Smooth muscle cell (in vitro differentiated cells): ENCODE measurements at regions not wholly inside any gene's neighbourhood (a gene's known extent, or its start where the extent isn't known, plus 50 kb on each side); places are given as distances from the start of the nearest gene placed in this dataset.

ENCODE experiments used
- DNase-seq: peaks from one replicate; lab custom pipeline; 2025; ENCODE audit not compliant: unreplicated experiment; lab: John Stamatoyannopoulos, UW
- H2AFZ ChIP-seq: fragments of 200-600 bp; sonication (generic); 2 replicates; pipeline ENCODE4 v1.6.0; 2016; ENCODE audit warnings: antibody characterized with exemption, low read depth, mild to moderate bottlenecking
- H3F3A ChIP-seq: fragments of 200-600 bp; sonication (generic); 2 replicates; pipeline ENCODE4 v1.6.0; 2017; ENCODE audit warnings: antibody characterized with exemption, low read depth
- H3K27ac ChIP-seq: fragments of 200-600 bp; sonication (generic); 2 replicates; pipeline ENCODE4 v1.5.1; 2016; ENCODE audit warnings: low read depth, mild to moderate bottlenecking
- H3K27me3 ChIP-seq: fragments of 200-600 bp; sonication (generic); 2 replicates; pipeline ENCODE4 v1.6.1; 2016; ENCODE audit warnings: low read depth, mild to moderate bottlenecking
- H3K36me3 ChIP-seq: fragments of 200-600 bp; sonication (generic); 2 replicates; pipeline ENCODE4 v1.5.1; 2016; ENCODE audit warnings: low read depth
- H3K4me1 ChIP-seq: fragments of 200-600 bp; sonication (generic); 2 replicates; pipeline ENCODE4 v1.5.1; 2016; ENCODE audit warnings: low read depth
- H3K4me2 ChIP-seq: fragments of 200-600 bp; sonication (generic); 2 replicates; pipeline ENCODE4 v1.6.0; 2016; ENCODE audit warnings: mild to moderate bottlenecking
- H3K4me3 ChIP-seq: fragments of 200-600 bp; sonication (generic); 2 replicates; pipeline ENCODE4 v1.5.1; 2016; ENCODE audit warnings: mild to moderate bottlenecking
- H3K79me2 ChIP-seq: fragments of 200-600 bp; sonication (generic); 2 replicates; pipeline ENCODE4 v1.6.0; 2016; ENCODE audit warnings: low read depth, mild to moderate bottlenecking
- H3K9ac ChIP-seq: fragments of 200-600 bp; sonication (generic); 2 replicates; pipeline ENCODE4 v1.6.0; 2016; ENCODE audit warnings: low read depth
- H3K9me3 ChIP-seq: fragments of 200-600 bp; sonication (generic); replicated peaks from 2 replicates; pipeline ENCODE4 v1.5.1; 2016; ENCODE audit warnings: low read depth
- H4K20me1 ChIP-seq: fragments of 200-600 bp; sonication (generic); 2 replicates; pipeline ENCODE4 v1.6.0; 2016; ENCODE audit warnings: low read depth
- WGBS: methylation state at CpG from one replicate; pipeline ENCODE4 v1.1.7; 2016; ENCODE audit warnings: low lambda C conversion rate; 5-methylcytosine and 5-hydroxymethylcytosine counted together
- TF ChIP-seq, protein P1 (sequence below): fragments of 200-600 bp; sonication (generic); IDR thresholded peaks from 2 replicates; pipeline ENCODE4 v1.5.1; 2017; ENCODE audit warnings: borderline replicate concordance, mild to moderate bottlenecking, antibody characterized with exemption; ENCODE audit not compliant: insufficient read depth, poor library complexity, severe bottlenecking

DNA sequence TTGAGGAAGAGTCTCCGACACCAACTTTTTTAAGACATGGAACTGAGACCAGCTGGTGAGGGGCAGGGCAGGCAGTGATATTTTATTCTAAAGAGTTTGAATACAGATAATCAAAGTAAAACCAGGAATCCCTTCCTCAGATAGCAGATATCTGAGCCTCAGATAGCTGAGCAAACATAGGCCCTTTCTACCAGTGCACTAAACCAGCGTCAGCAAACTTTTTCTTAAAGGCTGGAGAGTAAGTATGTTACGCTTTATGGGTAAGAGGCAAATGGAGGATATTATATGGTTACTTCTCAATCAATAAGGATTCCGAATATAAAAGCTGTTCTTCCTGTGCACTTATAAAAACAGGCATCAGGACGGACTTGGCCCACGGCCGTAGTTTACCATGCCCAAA, 73.9 kb downstream of the WNT5A start:
- no peak for DNase-seq
- no peak overlapping the region for H3K27ac ChIP-seq
- TF ChIP-seq, protein P1, sequence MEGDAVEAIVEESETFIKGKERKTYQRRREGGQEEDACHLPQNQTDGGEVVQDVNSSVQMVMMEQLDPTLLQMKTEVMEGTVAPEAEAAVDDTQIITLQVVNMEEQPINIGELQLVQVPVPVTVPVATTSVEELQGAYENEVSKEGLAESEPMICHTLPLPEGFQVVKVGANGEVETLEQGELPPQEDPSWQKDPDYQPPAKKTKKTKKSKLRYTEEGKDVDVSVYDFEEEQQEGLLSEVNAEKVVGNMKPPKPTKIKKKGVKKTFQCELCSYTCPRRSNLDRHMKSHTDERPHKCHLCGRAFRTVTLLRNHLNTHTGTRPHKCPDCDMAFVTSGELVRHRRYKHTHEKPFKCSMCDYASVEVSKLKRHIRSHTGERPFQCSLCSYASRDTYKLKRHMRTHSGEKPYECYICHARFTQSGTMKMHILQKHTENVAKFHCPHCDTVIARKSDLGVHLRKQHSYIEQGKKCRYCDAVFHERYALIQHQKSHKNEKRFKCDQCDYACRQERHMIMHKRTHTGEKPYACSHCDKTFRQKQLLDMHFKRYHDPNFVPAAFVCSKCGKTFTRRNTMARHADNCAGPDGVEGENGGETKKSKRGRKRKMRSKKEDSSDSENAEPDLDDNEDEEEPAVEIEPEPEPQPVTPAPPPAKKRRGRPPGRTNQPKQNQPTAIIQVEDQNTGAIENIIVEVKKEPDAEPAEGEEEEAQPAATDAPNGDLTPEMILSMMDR: no peak
- H3K4me3 ChIP-seq: no peak overlapping the region
- no peaks in the 10 kb centered on the region for H3K4me1 ChIP-seq
- H2AFZ ChIP-seq: no peak overlapping the region
- no peak overlapping the region for H3K4me2 ChIP-seq
- H3K27me3 ChIP-seq: no peaks in the 10 kb centered on the region
- no peak overlapping the region for H3K9ac ChIP-seq
- H3K9me3 ChIP-seq: no peaks in the 10 kb centered on the region
- no peaks in the 10 kb centered on the region for H4K20me1 ChIP-seq
- peaks cover 2% of the 10 kb centered on the region for H3F3A ChIP-seq
- no peaks in the 10 kb centered on the region for H3K79me2 ChIP-seq
- 95% methylated on average over 7 of the region's 7 CpGs for WGBS
- no peaks in the 10 kb centered on the region for H3K36me3 ChIP-seq

DNA sequence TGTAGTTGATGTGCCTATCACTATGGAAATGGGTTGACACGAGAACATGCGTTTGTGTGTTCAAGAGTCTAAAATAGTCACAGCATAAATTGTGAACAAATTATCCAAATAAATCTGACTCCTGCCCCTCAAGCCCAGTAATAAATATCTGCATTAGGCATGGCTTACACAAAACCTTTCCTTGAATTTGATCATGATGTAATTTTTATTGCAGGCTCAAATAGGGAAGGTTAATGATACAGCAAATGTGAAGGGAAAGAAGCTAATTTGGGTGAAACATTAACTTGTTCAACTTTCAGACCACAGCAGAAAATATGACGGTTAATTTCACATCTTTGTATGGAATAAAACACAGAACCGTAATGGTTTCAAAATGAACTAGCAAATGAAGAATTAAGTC, 74.6 kb downstream of the WNT5A start:
- DNase-seq: no peak
- Histone ChIP-seq H3K36me3 (no peaks in the 10 kb centered on the region), H3K4me1 (no peaks in the 10 kb centered on the region), H3K27me3 (no peaks in the 10 kb centered on the region), H3K4me3 (no peak overlapping the region), H3F3A (peaks cover 2% of the 10 kb centered on the region), H4K20me1 (no peaks in the 10 kb centered on the region), H2AFZ (no peak overlapping the region), H3K9ac (no peak overlapping the region), H3K4me2 (no peak overlapping the region), H3K79me2 (no peaks in the 10 kb centered on the region), H3K27ac (no peak overlapping the region), H3K9me3 (no peaks in the 10 kb centered on the region)
- TF ChIP-seq, protein P1: no peak
- 98% methylated on average over 4 of the region's 4 CpGs for WGBS

DNA sequence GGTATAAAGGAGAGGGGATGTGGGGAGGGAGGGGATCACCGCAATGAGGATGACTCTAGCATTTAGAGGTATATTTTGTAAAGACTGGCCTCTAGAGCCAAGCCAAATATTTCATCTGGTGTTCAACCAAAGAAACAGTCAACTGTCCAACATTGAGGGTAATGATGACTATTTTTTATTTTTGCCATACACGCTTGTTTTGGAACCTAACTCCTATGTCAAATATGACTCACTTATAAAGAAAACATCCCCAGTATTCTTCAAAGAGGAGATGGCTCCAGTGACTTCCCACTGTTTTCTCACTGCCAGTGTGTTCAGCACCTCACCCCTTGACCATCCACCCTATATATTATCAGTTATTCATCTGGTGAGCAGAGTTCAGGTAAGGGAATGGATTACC, 77.3 kb downstream of the WNT5A start:
- no peak overlapping the region for H3K4me3 ChIP-seq
- H2AFZ ChIP-seq: no peak overlapping the region
- WGBS: 78% methylated on average over 2 of the region's 2 CpGs
- H3F3A ChIP-seq: peaks cover 2% of the 10 kb centered on the region
- H3K79me2 ChIP-seq: no peaks in the 10 kb centered on the region
- H4K20me1 ChIP-seq: no peaks in the 10 kb centered on the region
- no peak overlapping the region for H3K4me2 ChIP-seq
- no peaks in the 10 kb centered on the region for H3K27me3 ChIP-seq
- TF ChIP-seq, protein P1: no peak
- H3K27ac ChIP-seq: no peak overlapping the region
- no peak for DNase-seq
- H3K36me3 ChIP-seq: no peaks in the 10 kb centered on the region
- H3K9ac ChIP-seq: no peak overlapping the region
- no peaks in the 10 kb centered on the region for H3K9me3 ChIP-seq
- H3K4me1 ChIP-seq: no peaks in the 10 kb centered on the region

DNA sequence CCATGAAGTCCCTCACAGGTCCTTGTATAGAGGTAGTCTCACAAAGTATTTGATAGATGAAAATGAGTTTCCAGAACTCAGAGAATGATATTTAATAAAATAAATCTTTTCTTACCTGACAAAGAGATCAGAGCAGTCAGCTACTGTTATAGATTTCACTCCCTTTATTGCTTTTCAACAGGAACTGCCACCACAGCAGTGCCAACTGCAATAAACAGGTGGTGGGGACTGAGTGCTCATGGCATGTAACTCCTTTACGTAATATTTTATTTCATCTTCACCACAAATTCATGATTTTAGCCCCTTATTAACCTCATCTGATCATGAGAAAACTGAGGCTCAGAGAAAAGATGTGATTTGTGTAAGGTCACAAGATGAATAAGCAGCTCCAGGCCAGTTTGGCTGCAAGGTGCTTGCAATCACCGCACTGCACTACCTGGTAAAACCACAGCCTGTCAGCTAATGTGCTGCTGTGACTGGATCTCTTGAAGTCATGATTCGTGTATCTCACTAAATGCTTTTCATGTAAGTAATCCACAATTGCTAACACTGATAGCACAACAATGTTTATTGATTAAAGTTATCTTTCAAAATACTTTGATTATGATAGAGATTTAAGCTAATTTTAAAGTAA, 78.8 kb downstream of the WNT5A start:
- 84% methylated on average over 3 of the region's 3 CpGs for WGBS
- Histone ChIP-seq H3K27me3 (no peaks in the 10 kb centered on the region), H4K20me1 (no peaks in the 10 kb centered on the region), H3K4me1 (no peaks in the 10 kb centered on the region), H3K9ac (no peak overlapping the region), H3K9me3 (no peaks in the 10 kb centered on the region), H2AFZ (no peak overlapping the region), H3K4me2 (no peak overlapping the region), H3K36me3 (no peaks in the 10 kb centered on the region), H3F3A (peaks cover 2% of the 10 kb centered on the region), H3K4me3 (no peak overlapping the region), H3K79me2 (no peaks in the 10 kb centered on the region), H3K27ac (no peak overlapping the region)
- DNase-seq: no peak
- TF ChIP-seq, protein P1: no peak
